ENCODE measurements at regions not wholly inside any gene's neighbourhood (a gene's known extent, or its start where the extent isn't known, plus 50 kb on each side); places are given as distances from the start of the nearest gene placed in this dataset.
"Not testable (repeated sequence)": the region's sequence is repeated elsewhere in the genome, so short reads cannot be mapped to it uniquely, and the experiment has no call there.

DNA sequence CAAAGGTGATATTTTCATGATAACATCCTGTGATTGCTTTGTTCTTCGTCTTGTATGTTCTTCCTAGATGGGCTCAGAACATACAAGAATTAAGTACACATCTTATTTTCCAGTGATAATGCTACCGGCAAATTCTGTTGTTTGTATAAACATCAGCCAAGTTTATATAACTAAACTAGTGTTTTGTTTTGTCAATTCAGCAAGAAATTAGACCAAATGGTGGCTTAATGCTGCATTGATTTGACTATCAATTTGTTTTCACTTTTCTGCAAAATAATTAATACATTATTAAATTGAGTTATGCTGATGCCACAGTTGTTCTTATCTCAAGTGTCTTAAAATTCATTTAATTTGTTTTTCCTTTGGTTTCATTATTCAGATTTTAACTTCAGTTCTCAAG, 177.7 kb downstream of the OR4F29 start:
- H3K9me3 ChIP-seq (ENCODE audit: low read depth, low read length, poor library complexity, severe bottlenecking); H3K27ac ChIP-seq (ENCODE audit: low read depth, low read length, poor library complexity, severe bottlenecking); intact Hi-C loops (cut with micrococcal nuclease; ENCODE audit: unreplicated experiment); H3K4me3 ChIP-seq (ENCODE audit: low read depth, low read length, poor library complexity, severe bottlenecking); H3K36me3 ChIP-seq (ENCODE audit: insufficient read depth, low read length, poor library complexity, severe bottlenecking); CTCF ChIA-PET; BruUV-seq (replicated peaks); POLR2A ChIA-PET (ENCODE audit: low non-redundant PET); H3K27me3 ChIP-seq (replicated peaks; ENCODE audit: insufficient read depth, low read depth, low read length, poor library complexity); DNase-seq (ENCODE audit: low spot score); H3K4me1 ChIP-seq (ENCODE audit: insufficient read depth, low read length, poor library complexity, severe bottlenecking): not testable (repeated sequence)

DNA sequence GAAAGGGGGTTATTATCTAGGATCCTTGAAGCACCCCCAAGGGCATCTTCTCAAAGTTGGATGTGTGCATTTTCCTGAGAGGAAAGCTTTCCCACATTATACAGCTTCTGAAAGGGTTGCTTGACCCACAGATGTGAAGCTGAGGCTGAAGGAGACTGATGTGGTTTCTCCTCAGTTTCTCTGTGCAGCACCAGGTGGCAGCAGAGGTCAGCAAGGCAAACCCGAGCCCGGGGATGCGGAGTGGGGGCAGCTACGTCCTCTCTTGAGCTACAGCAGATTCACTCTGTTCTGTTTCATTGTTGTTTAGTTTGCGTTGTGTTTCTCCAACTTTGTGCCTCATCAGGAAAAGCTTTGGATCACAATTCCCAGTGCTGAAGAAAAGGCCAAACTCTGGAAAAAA, 183.7 kb downstream of the OR4F29 start:
- H3K4me1 ChIP-seq (ENCODE audit: insufficient read depth, low read length, poor library complexity, severe bottlenecking); H3K4me3 ChIP-seq (ENCODE audit: low read depth, low read length, poor library complexity, severe bottlenecking); BruUV-seq (replicated peaks); POLR2A ChIA-PET (ENCODE audit: low non-redundant PET); CTCF ChIA-PET; H3K36me3 ChIP-seq (ENCODE audit: insufficient read depth, low read length, poor library complexity, severe bottlenecking); H3K27ac ChIP-seq (ENCODE audit: low read depth, low read length, poor library complexity, severe bottlenecking); intact Hi-C loops (cut with micrococcal nuclease; ENCODE audit: unreplicated experiment); H3K27me3 ChIP-seq (replicated peaks; ENCODE audit: insufficient read depth, low read depth, low read length, poor library complexity); H3K9me3 ChIP-seq (ENCODE audit: low read depth, low read length, poor library complexity, severe bottlenecking): not testable (repeated sequence)
- peak; percentile 32 for DNase-seq (ENCODE audit: low spot score)
- TF ChIP-seq, protein P1, sequence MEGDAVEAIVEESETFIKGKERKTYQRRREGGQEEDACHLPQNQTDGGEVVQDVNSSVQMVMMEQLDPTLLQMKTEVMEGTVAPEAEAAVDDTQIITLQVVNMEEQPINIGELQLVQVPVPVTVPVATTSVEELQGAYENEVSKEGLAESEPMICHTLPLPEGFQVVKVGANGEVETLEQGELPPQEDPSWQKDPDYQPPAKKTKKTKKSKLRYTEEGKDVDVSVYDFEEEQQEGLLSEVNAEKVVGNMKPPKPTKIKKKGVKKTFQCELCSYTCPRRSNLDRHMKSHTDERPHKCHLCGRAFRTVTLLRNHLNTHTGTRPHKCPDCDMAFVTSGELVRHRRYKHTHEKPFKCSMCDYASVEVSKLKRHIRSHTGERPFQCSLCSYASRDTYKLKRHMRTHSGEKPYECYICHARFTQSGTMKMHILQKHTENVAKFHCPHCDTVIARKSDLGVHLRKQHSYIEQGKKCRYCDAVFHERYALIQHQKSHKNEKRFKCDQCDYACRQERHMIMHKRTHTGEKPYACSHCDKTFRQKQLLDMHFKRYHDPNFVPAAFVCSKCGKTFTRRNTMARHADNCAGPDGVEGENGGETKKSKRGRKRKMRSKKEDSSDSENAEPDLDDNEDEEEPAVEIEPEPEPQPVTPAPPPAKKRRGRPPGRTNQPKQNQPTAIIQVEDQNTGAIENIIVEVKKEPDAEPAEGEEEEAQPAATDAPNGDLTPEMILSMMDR (conservative IDR thresholded peaks at IDR 0.05; ENCODE audit: low read depth, low read length), result peak; percentile 33

All from A673 (cell line).